ENCODE measurements at regions not wholly inside any gene's neighbourhood (a gene's known extent, or its start where the extent isn't known, plus 50 kb on each side); places are given as distances from the start of the nearest gene placed in this dataset.

DNA sequence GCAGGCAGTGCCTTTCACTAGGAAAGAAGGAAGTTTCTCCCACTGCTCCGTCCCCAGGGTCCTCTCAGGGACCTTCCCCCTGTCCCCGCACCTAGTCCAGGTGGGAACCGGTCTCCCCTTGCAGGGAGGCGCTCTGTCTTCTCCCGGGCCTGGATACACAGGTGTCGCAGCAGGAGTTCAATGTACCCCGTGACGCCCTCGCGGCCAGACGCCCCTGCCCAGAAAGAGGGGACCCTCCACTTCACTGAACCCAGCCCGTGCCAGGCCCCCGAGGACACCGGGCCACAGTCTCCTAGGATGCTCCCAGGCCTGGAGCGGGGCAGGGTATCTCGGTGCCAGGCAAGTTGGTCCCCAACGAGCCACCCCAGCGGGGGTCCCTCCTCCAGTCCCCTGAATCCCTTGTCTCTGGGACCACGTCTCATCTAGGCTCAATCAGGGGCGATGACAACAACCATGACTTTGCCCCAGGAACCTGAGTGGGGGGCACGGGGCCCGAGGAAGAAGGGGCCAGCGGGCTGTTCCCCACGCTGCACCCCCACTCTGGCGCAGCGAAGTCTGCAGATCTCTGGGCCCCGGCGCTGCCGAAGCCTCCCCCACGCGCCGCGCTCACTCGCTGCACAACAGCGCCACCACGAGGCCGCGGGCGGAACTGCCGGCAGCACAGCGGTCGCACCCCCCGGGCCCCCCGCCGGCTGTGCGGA is 103.0 kb downstream of the EDN3 start:
- DNase-seq (ENCODE audit: low spot score): peak; percentile 39

DNA sequence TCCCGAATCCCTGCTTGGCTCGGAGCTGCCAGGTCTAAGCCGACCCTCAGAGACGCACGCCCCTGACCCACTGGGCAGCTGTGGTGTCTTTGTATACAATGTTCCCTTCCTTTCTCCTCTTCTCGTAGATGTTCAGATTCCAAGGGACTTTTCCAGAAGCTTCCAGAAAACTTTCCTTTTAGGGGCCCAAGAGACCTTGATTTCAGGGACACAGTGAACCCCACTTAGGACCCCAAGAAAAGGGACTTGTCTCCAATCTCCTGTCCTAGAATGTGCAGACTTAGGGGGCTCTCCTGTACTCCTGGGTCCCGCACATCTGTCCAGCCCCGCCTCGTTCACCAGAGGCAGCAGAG is 103.5 kb downstream of the EDN3 start:
- no peak for DNase-seq (ENCODE audit: low spot score)

GRCh38 chr20:59404749-59405148 is 104.3 kb downstream of the EDN3 start:
- no peak for DNase-seq (ENCODE audit: low spot score)

GRCh38 chr20:59405226-59406200 is 105.1 kb downstream of the EDN3 start:
- no peak for DNase-seq (ENCODE audit: low spot score)

GRCh38 chr20:59406446-59406845 is 106.0 kb downstream of the EDN3 start:
- DNase-seq (ENCODE audit: low spot score): no peak

DNA sequence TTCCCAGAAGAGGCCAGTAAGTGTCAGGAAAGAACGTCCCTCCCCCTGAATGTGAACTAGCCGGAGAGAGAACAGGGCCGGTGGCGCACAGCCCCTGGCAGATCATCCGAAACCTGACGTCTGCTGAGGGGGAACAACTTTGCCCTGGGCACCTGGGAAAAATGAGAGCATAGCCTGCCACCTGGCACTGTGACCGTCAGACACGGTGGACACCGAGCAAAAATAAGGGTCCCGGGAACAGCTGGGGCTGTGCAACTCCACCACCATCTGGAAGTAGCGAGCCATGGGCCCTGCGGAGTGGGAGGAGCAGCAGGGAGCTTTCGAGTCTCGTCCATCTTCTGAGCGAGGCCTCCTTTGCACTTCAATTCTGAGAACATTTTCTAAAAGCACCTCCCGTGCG is 110.8 kb downstream of the EDN3 start:
- no peak for DNase-seq (ENCODE audit: low spot score)

DNA sequence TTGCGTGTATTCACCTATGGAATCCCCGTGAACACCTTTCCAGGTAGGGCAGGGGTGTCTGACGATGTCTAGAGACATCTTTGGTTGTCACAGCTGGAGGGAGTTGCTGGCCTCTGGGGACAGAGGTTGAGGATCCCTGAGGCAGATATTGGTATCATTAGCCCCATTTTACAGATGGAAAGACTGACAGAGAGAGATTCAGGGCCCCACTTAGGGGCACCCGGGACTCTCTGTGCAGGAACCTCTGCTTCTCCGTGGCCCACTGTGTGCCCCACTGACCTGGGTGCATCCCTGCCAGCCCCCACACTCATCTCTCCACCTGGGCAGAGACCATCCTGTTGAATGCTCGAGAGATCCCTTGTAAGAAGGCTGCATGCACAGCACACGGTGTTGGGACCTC is 111.2 kb downstream of the EDN3 start:
- DNase-seq (ENCODE audit: low spot score): no peak

- no peak for DNase-seq (ENCODE audit: low spot score)
These were observed 111.8 kb downstream of the EDN3 start for GRCh38 chr20:59412181-59412580.

GRCh38 chr20:59412875-59413284 is 112.5 kb downstream of the EDN3 start:
- peak; percentile 20 for DNase-seq (ENCODE audit: low spot score)

- DNase-seq (ENCODE audit: low spot score): no peak
These were observed 113.0 kb downstream of the EDN3 start for GRCh38 chr20:59413326-59413865.

DNA sequence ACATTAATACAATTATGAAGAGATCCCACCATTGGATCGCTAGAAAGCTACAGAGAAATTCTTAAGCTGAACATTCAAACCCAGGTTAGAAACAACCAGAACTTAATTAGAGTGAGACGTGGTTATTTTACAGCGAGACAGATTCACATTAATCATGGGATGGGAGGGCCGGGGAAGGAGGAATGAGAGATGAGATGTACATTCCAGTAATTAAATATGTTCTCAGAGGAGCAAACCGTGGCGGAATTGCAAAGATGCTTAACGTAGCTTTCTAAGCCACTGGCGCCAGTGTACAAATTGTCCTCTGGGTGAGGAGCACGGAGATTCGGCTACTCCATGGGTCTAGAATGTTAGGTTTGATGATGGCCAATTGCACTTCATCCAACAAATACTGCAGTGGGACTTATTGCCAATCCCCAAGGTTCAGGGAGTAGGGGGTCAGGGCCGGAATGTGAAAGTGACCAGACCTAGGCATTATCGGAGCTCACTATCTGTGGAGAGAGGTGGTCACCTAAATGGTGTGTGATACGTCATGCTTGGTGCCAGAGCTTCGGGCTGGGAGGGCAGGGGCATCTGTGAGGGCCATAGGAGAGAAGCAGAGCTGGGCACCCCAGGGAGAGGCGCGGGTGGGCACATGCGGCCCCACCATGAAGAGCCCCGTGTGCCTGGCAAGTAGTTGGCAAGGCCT is 114.7 kb downstream of the EDN3 start:
- DNase-seq (ENCODE audit: low spot score): no peak

GRCh38 chr20:59416916-59417315 is 116.5 kb downstream of the EDN3 start:
- no peak for DNase-seq (ENCODE audit: low spot score)

GRCh38 chr20:59421089-59421488 is 120.7 kb downstream of the EDN3 start:
- DNase-seq (ENCODE audit: low spot score): no peak

DNA sequence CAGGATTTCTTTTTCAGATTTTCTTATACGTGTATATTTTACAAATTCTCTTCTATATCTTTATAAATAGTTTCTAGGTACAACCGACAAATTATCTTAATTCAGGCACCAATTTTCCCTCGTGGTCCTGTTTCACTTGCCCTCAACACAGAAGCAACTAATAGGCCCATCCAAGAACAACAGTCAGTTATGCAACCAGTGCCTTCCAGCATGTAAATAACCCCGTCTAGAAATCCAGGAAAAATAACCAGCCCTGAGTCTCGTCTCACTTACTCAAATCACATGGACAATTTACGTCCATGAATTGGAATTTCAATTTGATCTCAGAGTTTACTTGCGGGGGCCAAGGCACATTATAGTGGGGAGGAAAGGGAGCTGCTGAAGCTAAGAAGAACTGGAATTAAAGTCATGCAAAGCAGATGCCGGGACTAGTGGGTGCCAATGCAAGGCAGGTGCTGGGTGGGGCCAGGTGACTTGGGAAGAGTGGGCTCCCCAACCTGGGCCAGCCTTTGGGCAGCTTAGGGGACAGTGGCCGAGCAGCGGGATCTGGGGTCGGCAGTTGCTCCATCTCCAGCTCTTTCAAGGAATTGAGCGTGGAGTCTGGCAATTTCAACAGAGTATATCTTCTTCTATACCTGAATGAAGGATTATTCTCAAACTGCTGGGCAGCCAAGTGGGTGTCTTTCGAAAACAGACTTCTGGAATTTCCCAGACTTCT is 121.7 kb downstream of the EDN3 start:
- DNase-seq (ENCODE audit: low spot score): no peak

- no peak for DNase-seq (ENCODE audit: low spot score)
These were observed 122.6 kb downstream of the EDN3 start for GRCh38 chr20:59422872-59423544.

- DNase-seq (ENCODE audit: low spot score): no peak
These were observed 124.6 kb downstream of the EDN3 start for GRCh38 chr20:59424976-59425375.

- DNase-seq (ENCODE audit: low spot score): no peak
These were observed 125.2 kb downstream of the EDN3 start for GRCh38 chr20:59425572-59425971.

DNA sequence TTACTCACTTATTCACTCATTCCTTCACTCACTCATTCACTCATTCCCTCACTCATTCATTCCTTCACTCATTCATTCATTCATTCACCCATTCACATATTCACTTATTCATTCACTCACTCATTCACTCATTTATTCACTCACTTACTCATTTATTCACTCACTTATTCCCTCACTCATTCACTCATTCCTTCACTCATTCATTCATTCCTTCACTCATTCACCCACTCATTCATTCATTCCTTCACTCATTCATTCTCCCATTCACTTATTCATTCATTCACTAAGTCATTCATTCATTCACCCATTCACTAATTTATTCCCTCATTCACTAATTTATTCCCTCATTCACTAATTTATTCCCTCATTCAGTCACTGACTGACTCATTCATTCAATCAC is 127.6 kb downstream of the EDN3 start:
- no peak for DNase-seq (ENCODE audit: low spot score)

GRCh38 chr20:59428441-59429205 is 128.2 kb downstream of the EDN3 start:
- no peak for DNase-seq (ENCODE audit: low spot score)

GRCh38 chr20:59429396-59429795 is 129.0 kb downstream of the EDN3 start:
- no peak for DNase-seq (ENCODE audit: low spot score)
